Neural cell (in vitro differentiated cells): ENCODE measurements at regions not wholly inside any gene's neighbourhood (a gene's known extent, or its start where the extent isn't known, plus 50 kb on each side); places are given as distances from the start of the nearest gene placed in this dataset.

Source experiments
- EZH2 ChIP-seq: fragments of 200-600, 300-800 bp; shearing (Covaris generic), sonication (generic); IDR thresholded peaks from 2 replicates; pipeline ENCODE4 v1.6.1; 2014; ENCODE audit warnings: antibody characterized with exemption, low read length, borderline replicate concordance, mild to moderate bottlenecking; ENCODE audit not compliant: insufficient read depth, poor library complexity, severe bottlenecking
- RAD21 ChIP-seq: fragments of 450-650 bp; conservative IDR thresholded peaks from 2 replicates; pipeline ENCODE4 v1.6.1; 2014; ENCODE audit warnings: antibody characterized with exemption, mild to moderate bottlenecking, moderate library complexity
- TAF1 ChIP-seq: IDR thresholded peaks from 2 replicates; pipeline ENCODE4 v1.6.1; 2012; ENCODE audit warnings: low read depth
- TF ChIP-seq, protein P1 (sequence below): fragments of 450-650 bp; IDR thresholded peaks from 2 replicates; pipeline ENCODE4 v1.5.1; 2014; ENCODE audit warnings: antibody characterized with exemption, mild to moderate bottlenecking, moderate library complexity; ENCODE audit not compliant: poor library complexity, severe bottlenecking

GRCh38 chr12:92641291-92641690, 61.5 kb upstream of the PLEKHG7 start:
- no peak for TF ChIP-seq EZH2
- TF ChIP-seq, protein P1, sequence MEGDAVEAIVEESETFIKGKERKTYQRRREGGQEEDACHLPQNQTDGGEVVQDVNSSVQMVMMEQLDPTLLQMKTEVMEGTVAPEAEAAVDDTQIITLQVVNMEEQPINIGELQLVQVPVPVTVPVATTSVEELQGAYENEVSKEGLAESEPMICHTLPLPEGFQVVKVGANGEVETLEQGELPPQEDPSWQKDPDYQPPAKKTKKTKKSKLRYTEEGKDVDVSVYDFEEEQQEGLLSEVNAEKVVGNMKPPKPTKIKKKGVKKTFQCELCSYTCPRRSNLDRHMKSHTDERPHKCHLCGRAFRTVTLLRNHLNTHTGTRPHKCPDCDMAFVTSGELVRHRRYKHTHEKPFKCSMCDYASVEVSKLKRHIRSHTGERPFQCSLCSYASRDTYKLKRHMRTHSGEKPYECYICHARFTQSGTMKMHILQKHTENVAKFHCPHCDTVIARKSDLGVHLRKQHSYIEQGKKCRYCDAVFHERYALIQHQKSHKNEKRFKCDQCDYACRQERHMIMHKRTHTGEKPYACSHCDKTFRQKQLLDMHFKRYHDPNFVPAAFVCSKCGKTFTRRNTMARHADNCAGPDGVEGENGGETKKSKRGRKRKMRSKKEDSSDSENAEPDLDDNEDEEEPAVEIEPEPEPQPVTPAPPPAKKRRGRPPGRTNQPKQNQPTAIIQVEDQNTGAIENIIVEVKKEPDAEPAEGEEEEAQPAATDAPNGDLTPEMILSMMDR = no peak
- TF ChIP-seq RAD21 = no peak
- TF ChIP-seq TAF1 = no peak
